ENCODE measurements at regions not wholly inside any gene's neighbourhood (a gene's known extent, or its start where the extent isn't known, plus 50 kb on each side); places are given as distances from the start of the nearest gene placed in this dataset.

DNA sequence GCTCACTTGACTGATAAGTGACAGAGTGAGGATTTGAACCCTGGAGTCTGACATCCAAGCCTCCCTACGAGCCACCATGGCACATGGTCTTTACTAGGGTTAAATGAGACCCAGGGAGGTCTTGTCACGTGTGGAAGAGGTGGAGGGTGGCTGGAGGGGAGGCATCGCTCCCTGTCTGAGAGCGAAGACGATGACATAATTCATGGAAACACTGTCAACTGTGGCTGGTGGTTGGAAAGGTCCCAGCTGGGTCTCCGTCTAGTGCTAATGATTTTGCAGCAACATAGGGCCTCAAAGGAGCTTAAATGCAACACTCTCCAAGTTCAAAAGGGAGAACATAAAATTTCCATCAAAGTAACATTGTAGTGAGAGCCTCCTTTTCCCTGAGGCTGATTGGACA, 99.9 kb upstream of the BAIAP2L1 start:
- TF ChIP-seq CTCF (IDR thresholded peaks at IDR 0.05) (no peak), POLR2A (IDR thresholded peaks at IDR 0.05) (no peak)

All from tibial nerve (tissue), 3 donors.